Suppressor macrophage (primary cell): ENCODE measurements at regions not wholly inside any gene's neighbourhood (a gene's known extent, or its start where the extent isn't known, plus 50 kb on each side); places are given as distances from the start of the nearest gene placed in this dataset.
A peak's percentile ranks its signal among the peaks of the same experiment; 100 is the strongest.

ENCODE experiments used
- DNase-seq, 4 experiments: peaks; one replicate each; pipeline ENCODE4 v3.0.0-alpha.2; 2020 to 2022

DNA sequence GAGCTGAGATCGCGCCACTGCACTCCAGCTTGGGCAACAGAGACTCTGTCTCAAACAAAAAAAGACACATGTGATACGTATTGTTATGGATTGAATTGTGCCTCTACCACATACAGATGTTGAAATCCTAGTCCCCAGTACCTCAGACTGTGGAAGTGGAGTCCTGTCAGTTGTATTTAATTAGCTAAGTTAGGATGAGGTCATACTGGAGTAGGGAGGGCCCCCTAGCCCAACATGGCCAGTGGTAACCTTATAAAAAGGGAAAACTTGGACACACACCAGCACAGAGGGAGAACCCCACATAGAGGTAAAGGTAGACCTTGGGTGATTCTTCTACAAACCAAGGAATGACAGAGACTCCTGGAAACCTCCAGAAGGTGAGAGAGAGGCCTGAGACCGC, 119.8 kb downstream of the GADD45G start:
- no peak for DNase-seq

DNA sequence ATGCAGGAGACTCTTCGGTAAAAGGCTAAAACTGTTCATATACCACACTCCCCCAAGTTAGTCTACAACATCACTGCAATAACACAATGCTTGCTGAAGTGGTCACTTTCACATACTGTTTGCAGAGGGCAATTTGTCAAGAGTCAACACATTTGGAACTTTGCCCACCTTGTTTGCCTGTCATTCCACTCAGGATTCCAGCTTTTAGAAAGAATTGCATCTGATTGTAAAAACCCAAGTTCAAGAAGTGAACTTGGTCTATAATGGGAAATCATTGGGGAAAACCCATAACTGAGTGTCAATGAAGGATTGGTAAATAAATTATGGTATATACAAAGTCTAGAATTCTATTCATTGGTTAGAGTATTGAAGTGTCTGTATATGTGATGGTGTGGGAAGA, 120.5 kb downstream of the GADD45G start:
- no peak for DNase-seq

DNA sequence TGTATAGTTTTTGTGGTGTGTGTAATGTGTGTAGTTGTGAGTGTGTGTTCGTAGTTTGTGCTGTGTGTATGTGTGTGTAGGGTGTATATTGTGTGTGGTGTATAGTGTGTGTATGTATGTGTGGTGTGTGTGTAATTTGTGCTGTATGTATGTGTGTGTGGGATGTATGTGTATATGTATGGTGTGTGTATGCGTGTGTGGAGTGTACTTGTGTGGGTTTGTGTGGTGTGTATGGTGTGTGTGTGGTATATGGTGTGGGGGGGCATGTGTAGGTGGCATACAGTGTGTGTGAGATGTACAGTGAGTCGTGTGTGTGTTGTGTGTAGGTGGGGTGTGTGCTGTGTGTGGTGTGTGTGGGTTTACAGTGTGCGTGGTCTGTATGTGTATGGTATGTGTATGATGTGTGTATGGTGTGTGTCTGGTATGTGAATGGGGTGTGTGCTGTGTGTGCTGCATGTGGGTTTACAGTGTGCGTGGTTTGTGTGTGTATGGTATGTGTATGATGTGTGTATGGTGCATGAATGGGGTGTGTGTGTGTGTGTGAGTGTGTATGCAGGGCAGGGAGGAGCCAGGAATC, 125.2 kb downstream of the GADD45G start:
- DNase-seq, result no peak

DNA sequence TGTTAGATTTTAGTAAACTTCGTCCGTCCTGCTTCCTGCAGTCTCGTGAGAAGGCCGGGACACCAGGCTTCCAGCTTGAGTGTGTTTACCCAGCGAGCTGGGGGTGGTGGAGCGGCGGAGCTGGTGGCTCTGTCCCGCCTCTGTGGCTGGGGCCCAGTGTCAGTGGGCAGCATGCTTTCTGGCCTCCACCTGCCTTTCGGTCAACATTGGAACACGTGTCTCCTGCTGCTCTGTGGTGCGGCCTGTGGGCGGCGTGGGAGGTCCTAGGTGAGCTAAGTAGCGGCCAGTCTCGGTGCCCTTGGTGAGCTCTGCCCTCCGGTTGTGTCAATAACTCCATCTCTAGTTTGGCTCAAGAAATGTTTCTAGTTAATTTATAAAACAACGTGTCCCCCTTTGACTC, 125.9 kb downstream of the GADD45G start:
- no peak for DNase-seq

DNA sequence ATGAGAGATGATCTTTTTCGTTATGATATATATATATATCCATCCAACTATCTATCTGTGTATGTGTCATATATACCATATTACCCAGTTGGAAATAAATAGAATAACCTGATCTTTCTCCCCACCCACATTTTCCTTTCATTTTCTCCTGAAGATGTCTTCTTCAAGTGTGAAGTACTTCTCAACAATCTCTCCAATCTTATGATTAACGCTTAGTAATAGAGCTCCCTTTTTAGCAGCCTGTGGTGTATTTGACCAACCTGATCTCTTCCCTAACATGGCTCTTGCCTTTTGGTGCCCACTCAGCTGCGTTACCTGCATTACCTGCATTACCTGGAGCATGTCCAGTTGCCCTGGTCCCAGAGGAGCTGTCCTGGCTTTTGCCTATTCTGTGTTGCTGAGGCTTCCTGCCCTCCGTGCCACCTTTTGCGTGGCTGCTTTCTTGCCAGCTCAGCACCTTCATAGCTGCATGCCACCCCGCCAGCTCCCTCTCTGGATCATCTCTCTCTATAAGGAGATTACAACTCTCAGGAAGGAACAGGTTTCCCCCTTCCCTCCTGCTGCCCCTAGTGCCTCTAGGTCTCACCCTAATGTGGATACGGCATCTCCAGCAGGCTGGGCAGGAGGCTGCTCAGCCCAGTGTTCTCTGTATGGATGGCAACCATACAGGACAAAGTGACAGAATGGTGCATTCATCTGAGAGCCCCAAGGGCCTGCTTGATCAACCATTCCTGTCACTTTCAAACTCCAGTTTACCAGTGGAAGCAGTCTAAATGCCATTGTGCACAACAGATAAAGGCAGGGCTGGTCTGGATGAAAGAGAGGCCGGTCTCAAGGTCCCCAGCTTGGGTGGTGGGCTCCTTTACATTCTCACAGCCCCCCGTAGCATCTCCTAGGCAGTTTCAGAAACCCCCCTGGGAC, 126.7 kb downstream of the GADD45G start:
- no peak for DNase-seq

DNA sequence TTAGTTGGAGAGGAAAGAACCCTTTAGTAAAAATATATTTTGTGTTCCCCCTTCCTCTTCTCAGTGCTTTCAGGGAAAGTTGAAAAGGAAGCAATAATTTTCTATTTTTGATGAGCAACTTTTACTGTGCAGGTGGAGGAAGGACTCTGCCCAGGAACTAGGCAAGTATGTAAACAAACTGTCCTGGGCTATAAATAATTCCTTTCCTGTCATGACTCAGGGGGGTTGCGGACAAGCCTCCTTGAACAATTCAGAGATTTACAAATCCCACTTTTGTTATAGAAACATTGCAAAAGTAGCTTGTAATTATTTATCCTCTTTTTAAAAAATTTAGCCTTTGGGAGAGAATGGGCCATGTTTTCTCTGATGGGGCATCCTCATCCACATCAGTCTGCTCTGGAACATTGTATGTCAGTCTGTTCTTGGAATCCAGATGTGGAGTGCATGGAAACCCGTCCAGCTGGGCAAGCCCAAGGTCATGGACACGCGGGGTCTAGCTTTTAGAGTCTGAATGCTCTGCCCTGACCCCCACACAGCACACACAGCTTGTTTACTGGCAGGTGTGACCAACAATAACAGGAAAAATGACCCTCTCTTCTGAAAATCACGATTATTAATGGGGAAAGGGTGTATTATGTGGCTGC, 127.6 kb downstream of the GADD45G start:
- DNase-seq, result no peak

DNA sequence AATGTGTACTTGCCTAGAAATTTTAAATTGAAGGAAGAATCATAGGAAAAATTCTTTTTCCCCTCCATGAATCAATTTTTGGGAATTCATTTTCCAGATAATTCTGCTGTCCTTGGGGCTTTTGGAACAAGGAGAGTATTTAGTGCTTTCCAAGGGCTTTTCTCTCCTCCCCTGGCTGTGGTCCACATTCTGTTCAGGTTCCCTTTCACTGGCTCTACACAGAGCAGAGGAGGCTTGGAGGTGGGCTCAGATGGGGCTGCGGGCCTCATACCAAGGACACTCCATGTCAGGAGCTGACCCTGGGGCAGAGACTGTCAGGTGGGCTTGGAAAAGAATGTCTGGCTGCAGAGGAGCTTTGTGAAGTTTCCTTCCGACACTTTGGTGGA, 128.1 kb downstream of the GADD45G start:
- no peak for DNase-seq

DNA sequence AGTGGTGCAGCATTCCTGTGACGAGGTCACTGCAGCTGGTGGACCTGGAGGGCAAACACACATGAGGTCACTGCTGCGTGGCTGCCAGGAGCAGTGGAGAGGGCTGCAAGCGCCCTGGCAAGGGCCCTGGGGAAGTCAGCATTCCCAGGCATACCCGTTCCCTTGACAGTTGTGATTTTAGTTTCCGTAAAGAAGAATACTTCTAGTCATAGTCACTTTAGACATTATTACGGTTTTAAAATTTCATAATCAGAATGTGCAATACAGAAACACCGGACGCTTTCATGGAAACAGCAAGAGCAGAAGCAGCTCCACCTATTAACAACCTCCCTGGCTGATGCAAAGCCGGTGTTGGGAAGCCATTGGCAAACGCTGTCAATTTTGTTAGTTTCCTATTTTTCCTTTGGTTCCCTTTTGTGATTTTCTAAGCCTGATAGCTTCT, 129.8 kb downstream of the GADD45G start:
- peak; percentile 50 to 79 (median 63) for DNase-seq

DNA sequence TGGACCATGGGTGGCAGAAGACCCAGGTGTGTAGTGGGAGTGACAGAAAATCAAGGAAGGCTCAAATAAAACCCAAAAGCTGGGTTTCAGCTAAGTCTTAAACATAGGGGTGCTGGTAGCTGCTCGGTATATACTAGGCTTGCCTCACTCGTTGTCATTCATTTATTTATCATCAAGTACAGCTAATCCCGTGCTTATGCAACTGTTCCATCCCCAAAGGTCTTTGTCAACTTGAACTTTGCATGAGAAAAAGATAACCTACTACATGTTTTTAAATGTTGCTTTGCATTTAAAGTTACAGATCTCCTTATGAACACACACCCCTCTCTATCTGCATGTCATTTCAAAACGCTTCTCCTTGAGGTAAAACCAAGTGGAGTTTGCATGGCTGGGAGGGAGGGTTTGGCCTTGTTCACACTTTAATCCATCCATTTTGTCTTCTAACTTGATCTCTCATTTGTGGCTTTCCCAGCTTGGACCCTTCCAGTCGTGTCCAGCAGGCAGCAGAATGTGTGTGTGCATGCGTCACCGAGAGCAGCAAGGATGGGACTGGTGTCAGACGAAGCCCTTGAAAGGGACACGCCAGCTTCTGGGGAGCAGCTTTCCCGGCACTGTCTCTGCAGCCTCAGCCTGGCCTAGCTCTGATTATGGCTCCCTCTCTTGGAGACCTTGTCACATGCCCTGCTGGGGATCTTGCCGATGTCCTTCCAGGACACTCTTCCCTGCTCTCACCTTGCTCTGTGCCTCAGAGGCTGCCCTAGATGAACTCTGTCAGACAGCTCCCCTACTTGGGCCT, 133.5 kb downstream of the GADD45G start:
- no peak for DNase-seq

DNA sequence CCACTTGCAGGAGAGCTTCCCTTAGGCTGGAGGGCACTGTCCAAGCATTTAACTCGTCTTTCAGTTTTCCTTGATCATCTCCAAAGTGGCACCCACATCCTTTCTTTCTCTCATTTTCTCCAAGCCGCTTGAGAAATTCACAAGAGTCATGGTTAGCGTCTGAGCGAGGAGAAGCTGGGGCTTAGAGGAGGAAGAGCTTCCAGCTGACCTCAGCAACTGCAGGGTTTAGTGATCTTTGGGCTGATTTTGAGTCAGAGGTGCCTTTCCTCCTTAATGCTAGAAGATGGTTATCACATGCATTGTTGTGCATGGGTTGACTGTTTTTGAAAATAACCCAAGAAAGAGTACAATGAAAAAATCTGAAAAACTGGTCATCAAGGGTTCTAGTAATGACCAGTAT, 134.7 kb downstream of the GADD45G start:
- DNase-seq, result peak; percentile 78 to 91 (median 84)

DNA sequence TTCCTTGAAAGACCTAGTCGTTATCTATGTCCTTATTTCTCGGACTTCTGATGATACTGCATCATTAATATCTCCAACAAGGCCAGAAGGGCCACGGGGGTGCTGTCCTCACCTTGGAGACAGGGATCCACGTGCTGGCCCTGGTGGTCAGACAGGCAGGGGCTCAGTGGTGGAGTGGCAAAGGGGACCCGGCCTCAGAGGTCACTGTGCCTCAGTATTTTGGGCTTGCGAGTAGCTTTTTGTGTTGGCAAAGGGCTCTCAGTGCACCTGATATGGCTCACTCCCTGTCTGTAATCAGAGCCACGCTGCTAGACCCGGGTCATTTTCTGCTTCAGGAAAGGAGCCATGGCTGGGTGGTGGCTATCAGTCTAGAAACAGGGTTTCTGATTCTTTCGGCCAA, 135.1 kb downstream of the GADD45G start:
- DNase-seq, result no peak

DNA sequence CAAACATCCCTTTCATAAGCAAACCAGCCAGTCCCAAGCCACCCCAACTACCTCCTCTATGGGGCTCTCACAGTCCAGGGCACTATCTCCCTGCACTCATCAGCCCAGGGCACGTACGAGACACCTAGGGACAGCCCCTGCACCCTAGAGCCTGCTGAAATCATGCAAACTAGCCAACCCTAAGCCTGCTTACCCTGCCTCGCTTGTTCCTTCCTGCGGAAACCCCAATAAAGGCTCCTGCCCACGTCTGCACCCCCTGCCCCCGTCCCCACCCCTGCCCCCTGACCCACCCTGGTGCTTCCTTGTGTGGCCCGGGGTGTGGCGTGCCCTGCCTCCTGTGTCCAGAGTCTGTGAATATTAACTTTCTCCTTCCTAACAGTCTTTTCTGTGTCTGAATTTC, 135.9 kb downstream of the GADD45G start:
- DNase-seq, result no peak

DNA sequence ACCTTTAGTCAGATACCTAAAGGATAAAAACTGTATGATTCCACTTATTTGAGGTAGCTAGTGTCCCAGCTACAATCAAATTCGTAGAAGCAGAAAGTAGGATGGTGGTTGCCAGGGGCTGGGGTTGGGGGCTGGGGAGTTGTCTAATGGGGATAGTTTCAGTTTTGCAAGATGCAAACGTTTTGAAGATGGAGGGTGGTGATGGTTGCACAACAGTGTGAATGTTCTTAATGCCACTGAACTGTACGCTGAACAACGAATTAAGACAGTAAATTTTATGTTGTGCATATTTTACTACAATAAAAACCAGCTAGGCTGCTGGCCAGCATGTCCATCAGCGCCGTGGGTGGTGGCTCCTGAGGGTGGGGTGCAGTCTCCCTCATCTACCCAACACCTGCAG, 137.8 kb downstream of the GADD45G start:
- DNase-seq, result no peak

DNA sequence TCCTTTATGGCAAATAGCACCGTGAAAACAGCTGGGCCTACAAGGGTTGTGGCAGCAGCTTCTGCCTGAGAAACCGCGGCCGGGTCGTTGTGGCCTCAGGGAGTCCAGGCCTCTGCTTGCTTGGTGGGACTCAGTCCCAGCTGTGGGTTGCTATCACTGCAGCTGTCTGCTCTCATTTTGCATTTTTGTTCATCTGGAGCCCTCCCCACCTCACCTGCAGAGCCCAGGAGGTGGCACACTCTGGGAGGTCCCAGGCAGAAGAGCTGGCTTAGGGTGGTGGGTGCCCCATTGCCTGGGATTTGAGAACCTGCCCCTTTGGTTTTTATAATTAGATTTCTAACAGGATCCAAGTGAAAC, 138.4 kb downstream of the GADD45G start:
- DNase-seq, result no peak

DNA sequence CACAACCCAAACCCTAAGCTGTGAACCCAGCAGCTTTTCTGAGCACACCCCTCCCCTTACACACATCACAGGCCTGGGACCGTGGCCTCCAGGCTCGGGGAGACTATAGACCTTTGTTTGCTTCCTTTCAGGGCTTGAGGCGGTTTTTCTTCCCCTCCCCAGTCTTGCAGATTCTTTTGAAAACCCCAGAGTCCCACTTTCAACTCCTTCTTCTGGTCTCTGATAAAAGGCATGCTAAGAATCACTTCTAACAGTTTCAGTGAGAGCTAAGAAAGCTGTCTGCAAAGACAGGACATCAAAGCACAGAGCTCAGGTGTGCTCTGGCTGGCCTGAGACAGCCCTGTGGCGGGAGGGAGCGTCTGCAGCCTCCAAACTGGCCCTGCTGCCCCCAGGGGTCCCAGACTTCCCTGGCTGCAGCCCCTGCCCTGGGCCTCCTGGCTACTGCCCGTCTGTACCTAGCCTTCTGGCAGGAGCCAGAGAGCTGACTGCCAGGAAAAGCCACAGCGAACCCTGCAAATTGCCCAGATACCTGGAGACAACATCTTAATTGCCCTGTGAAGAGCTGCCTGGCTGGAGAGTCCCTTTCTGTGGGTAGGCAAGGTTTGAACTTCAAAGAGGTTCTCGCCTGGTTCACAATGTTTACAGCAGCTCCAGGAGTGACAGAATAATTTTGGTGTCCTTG, 138.9 kb downstream of the GADD45G start:
- no peak for DNase-seq

DNA sequence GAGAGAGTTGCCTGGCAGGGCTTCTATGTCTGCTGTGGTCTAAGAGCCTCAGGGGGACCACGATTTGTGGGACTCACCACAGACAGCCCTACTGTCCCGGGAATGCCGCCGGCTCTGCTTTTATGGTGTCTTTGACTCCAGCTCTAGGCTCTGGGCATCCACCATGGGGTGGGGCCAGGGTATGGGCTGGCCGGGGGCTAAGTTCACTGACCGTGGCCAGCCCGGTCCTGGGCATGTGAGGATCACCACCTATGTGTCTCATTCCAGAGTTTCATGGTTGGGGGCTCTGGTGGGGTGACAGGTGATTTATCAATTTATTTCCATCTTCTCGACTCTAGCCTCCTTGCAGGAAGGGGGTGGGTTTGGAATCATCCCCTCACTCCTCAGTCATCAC, 139.4 kb downstream of the GADD45G start:
- DNase-seq, result no peak

DNA sequence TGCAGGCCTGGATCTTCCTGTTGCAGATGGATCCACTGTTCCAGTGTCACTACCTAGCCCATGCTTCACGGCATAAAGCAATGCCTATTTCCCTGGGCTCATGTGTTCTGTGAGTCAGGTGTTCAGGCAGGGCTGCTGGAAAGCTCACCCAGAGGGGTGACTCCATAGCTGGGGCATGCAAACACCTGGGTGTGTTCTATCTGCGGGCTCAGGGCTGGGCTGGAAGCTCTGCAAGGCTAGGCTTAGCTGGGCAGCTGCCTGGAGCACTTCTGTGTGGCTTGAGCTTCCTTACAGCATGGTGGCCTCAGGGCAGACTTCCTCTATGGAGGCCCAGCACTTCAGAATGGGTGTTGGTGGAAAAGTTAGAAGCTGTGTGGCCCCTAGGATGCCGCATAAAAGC, 139.9 kb downstream of the GADD45G start:
- DNase-seq, result no peak

DNA sequence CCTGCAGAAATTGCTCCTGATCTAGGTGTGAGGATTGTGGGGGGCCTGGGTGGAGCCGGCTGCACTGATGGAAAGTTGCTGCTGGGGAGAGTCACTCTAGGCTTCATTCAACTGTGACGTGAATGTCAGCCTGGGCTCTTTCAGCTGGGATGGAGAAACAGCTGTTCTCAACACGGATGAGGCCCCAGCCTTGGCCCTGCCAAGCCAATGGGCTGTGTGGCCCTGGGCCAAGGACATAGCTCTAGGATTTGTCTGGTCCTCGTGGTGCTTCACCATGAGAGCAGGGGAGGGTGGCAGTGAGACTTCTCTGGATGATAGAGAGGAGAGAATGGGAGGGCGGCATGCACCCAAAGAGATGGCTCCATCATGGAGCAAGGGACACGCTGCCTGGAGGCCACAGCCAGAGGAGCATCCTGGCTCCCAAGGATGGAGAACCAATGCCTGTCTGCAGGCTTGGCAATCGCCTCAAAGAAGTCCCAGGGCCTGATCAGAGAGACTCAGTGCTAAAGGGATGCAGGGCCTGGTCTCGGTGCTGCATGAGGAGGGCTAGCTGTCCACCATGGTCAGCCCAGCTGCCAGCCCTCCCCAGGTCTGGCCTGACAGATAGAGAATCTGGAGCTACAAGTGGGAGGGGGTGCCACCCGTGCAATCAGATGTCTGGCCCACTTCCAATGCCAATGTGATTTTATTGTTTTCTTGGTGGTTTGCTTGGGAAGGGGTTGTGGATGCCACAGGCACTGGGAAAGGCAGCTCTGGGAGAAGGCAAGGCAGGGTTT, 141.0 kb downstream of the GADD45G start:
- DNase-seq, result no peak

DNA sequence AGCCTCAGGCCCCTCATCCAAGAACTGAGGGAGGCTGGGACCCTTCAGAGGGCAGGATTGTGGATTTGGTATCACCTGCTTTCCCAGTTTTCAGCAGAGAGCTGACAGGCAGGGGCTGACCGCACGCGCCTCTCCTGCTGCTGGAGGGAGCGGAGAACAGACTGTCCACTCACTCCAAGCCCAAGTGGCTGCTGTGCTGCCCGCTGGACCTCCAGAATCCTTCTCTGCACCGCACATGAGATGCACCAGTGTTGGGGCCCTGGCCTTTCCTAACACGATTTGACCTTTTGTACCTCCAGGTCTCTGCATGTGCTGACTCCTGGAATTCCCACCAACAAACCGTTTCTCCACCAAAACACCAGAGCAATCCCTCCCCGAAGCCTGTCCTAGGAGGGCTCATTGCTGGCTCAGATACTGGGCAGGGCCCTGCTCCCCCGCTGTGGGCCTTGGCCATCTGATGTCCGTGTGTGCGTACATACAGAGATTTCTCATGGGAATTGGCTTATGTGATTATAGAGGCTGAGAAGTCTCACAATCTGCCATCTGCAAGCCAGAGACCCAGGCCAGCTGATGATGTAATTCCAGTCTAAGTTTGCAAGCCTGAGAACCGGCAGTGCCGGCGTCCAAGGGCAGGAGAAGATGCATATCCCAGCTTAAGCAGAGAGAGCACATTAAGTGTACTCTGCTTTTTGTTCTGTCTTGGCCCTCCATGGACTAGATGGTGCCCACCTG, 141.7 kb downstream of the GADD45G start:
- no peak for DNase-seq

DNA sequence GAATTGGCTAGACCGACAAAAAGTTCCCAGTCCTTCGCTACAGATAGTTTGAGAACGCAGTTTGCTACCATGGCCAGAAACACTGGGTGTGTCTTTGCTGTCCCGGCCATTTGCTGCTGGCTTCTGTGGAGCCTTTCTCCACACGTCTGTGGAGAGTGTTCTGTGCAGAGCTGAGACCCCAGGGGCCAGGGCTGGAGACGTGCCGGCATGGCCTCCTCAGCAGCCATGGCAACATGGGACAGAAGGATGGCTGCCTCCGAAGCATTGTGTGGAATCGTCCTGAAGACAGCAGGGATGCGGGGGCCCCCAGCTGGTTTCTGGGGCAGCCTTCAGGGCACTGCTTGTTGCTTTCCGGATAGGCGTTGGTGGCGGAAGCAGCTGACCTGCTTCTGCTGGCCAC, 142.8 kb downstream of the GADD45G start:
- DNase-seq, result no peak
